ENCODE measurements at regions not wholly inside any gene's neighbourhood (a gene's known extent, or its start where the extent isn't known, plus 50 kb on each side); places are given as distances from the start of the nearest gene placed in this dataset.

DNA sequence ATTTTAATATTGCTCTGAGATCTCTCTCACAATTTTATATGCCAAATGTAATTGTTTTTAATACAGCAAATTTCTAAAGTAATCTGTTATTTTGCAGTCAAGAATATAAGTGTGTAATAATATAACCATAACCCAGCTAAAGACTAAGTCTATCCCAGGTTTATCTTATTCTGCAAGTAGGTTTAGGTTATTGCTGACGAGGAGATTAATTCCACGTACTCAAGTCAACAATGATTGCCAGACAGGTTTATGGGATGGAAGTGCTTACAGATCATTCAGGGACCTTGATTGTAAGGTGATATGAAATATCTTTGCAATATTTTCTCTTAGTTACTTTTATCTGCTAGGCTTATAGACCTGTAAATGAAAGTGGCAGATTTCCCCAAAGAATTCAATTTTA, 698.3 kb downstream of the HDGFL1 start:
- TF ChIP-seq, protein P1, sequence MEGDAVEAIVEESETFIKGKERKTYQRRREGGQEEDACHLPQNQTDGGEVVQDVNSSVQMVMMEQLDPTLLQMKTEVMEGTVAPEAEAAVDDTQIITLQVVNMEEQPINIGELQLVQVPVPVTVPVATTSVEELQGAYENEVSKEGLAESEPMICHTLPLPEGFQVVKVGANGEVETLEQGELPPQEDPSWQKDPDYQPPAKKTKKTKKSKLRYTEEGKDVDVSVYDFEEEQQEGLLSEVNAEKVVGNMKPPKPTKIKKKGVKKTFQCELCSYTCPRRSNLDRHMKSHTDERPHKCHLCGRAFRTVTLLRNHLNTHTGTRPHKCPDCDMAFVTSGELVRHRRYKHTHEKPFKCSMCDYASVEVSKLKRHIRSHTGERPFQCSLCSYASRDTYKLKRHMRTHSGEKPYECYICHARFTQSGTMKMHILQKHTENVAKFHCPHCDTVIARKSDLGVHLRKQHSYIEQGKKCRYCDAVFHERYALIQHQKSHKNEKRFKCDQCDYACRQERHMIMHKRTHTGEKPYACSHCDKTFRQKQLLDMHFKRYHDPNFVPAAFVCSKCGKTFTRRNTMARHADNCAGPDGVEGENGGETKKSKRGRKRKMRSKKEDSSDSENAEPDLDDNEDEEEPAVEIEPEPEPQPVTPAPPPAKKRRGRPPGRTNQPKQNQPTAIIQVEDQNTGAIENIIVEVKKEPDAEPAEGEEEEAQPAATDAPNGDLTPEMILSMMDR (tag by site-specific recombination; IDR thresholded peaks at IDR 0.05), result no peak
- TF ChIP-seq ZNF175 (tag by site-specific recombination; IDR thresholded peaks at IDR 0.05), result no peak
- no peak for TF ChIP-seq ZBTB7A (tag by site-specific recombination; IDR thresholded peaks at IDR 0.05; ENCODE audit: low read depth)
- TF ChIP-seq, protein P2, sequence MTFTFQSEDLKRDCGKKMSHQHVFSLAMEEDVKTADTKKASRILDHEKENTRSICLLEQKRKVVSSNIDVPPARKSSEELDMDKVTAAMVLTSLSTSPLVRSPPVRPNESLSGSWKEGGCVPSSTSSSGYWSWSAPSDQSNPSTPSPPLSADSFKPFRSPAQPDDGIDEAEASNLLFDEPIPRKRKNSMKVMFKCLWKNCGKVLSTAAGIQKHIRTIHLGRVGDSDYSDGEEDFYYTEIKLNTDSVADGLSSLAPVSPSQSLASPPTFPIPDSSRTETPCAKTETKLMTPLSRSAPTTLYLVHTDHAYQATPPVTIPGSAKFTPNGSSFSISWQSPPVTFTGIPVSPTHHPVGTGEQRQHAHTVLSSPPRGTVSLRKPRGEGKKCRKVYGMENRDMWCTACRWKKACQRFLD (tag by site-specific recombination; IDR thresholded peaks at IDR 0.05), result no peak
